ENCODE measurements at regions not wholly inside any gene's neighbourhood (a gene's known extent, or its start where the extent isn't known, plus 50 kb on each side); places are given as distances from the start of the nearest gene placed in this dataset.

GRCh38 chr18:25510096-25510495, 158.1 kb upstream of the ZNF521 start:
- TF ChIP-seq, protein P1, sequence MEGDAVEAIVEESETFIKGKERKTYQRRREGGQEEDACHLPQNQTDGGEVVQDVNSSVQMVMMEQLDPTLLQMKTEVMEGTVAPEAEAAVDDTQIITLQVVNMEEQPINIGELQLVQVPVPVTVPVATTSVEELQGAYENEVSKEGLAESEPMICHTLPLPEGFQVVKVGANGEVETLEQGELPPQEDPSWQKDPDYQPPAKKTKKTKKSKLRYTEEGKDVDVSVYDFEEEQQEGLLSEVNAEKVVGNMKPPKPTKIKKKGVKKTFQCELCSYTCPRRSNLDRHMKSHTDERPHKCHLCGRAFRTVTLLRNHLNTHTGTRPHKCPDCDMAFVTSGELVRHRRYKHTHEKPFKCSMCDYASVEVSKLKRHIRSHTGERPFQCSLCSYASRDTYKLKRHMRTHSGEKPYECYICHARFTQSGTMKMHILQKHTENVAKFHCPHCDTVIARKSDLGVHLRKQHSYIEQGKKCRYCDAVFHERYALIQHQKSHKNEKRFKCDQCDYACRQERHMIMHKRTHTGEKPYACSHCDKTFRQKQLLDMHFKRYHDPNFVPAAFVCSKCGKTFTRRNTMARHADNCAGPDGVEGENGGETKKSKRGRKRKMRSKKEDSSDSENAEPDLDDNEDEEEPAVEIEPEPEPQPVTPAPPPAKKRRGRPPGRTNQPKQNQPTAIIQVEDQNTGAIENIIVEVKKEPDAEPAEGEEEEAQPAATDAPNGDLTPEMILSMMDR (IDR thresholded peaks at IDR 0.05), result no peak
- no peak for TF ChIP-seq POLR2A (IDR thresholded peaks at IDR 0.05)

Measured in uterus (tissue), 2 donors.